IPS-NIHi7 (cell line): ENCODE measurements at regions not wholly inside any gene's neighbourhood (a gene's known extent, or its start where the extent isn't known, plus 50 kb on each side); places are given as distances from the start of the nearest gene placed in this dataset.
A peak's percentile ranks its signal among the peaks of the same experiment; 100 is the strongest.

Experiments
- DNase-seq: peaks from one replicate; pipeline ENCODE4 v3.0.0; 2012; ENCODE audit warnings: mixed read lengths; ENCODE audit errors: extremely low spot score

GRCh38 chrX:51437521-51437920 lies 58.9 kb downstream of the NUDT11 start:
- DNase-seq = no peak

DNA sequence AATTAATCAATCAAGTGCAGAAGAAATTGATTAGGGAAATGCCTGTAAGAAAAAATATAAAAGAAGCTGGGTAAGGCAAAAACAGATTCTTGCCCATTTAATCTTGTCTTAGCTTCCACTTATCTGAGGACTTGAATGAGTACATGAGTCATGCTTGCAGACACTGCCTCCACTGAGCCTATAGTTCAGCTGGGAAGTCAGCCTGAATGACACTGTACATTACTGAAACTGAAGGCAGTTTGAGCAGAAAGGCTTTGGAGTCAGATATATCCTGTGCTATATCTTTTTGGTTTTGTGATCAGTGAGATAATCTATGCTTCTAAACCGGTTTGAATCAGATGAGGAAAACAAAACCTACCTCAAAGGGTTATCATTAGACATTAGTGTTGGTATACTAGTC lies 61.3 kb downstream of the NUDT11 start:
- DNase-seq = no peak

DNA sequence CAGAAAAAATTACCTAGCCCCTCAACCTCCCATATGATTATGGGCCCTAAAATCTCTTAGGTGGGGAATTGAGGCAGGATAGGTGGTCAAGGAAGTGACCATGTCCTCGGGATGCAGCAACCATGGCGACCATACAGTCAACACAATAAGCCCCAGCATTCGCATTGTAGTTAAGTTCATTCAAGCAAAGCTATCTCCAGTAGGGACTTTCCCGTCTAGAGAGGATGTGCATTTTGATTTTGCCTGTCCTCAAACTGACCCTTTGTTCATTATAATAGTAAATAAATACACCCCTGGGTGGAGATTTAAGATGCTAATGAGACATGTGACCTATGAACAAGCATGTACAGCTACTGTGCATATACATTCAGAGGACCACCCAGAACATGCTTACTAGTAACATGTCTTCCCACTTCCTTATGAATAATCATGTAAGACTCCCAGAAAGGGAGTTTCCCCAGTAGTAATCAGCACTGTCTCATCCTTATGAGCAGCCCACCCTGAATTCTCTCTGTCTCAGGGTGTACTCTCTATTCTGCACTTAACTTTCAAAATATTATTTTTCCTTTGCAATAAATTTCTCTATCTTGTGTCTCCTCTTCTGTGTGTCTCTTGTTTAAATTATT lies 74.3 kb downstream of the NUDT11 start:
- no peak for DNase-seq

DNA sequence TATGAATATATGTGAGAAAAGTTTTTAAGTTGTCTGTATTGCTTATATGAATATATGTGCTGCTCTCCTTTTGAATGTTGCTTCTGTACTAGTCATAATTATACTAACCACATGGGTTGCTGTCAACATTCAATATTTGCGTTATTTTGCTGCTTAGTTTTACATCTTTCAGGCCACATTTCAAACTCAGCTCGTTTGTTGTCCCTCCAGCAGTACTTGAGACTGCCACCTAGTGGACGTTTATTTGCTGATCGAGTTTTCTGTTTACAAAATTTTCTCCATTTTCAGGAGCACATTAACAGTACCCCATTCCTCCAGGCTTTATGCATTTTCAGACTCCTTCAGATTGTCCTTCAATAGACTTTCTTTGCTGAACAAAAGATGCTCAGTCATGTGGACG lies 75.8 kb downstream of the NUDT11 start:
- DNase-seq = peak; percentile 31

GRCh38 chrX:51408462-51408861 lies 75.8 kb downstream of the NUDT10 start:
- no peak for DNase-seq

- DNase-seq = no peak
Observed at GRCh38 chrX:51407520-51408409, 75.1 kb downstream of the NUDT10 start.

DNA sequence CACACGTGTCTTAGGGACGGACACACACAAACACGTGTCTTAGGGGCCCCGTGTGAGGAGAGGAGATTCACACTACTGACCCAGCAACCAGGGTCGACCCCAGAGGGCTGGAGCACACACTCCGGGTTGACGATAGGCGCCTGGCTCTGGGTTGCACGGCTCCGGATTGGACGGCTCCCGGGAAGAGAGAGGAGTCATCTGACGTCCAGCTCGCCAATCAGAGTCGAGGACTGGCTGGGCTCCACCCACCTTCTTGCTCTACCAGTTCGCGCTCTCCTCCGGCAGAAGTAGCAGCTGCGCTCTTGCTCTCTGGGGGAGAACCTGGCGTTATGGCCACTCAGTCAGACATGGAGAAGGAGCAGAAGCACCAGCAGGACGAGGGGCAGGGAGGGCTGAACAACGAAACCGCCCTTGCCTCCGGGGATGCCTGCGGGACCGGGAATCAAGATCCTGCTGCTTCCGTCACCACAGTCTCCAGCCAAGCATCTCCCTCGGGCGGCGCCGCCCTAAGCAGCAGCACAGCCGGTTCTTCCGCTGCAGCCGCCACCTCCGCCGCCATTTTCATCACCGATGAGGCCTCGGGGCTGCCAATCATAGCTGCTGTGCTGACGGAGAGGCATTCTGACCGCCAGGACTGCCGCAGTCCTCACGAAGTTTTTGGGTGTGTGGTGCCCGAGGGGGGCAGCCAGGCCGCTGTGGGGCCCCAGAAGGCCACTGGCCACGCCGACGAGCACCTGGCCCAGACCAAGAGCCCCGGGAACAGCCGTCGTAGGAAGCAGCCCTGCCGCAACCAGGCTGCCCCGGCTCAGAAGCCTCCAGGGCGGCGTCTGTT lies 74.3 kb downstream of the NUDT10 start:
- no peak for DNase-seq

DNA sequence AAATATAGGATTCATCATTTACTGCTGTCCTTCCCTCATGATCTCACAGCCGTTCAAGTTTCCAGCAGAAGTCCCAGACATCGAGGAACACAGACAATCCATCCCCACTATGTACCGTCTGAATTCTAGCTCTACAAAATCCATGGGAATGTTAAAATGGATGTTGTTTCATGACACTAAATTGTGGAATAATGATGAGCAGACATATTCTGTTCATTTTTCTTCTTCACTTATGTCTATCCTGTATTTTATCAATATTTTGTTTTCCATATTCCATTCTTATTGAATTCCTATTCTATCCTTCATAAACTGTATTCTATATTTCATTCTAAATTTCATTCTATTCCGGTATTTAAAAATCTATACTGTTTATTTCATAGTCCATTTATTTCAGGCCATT lies 71.8 kb downstream of the NUDT10 start:
- DNase-seq = no peak

GRCh38 chrX:51395810-51396728 lies 63.4 kb downstream of the NUDT10 start:
- peak; percentile 65 for DNase-seq

GRCh38 chrX:51395480-51395809 lies 62.8 kb downstream of the NUDT10 start:
- DNase-seq = no peak
